Panc1 (cell line): ENCODE measurements at regions not wholly inside any gene's neighbourhood (a gene's known extent, or its start where the extent isn't known, plus 50 kb on each side); places are given as distances from the start of the nearest gene placed in this dataset.

Experiments used
- ATAC-seq: fragments of 200-7000 bp; cut with Tn5 transposase; 2 replicates; pipeline ENCODE4 v1.9.1; 2020; ENCODE audit warnings: mild to moderate bottlenecking, moderate library complexity
- BruUV-seq: library from RNA; stranded (reverse); fragments of 400-500 nt; replicated peaks from 2 replicates; lab custom pipeline; 2021; lab: Mats Ljungman, UMichigan
- CTCF ChIA-PET: fragments of 300-600 bp; sonication (Branson Sonifier 250); formaldehyde crosslinking; loops from one replicate; lab custom pipeline; 2022; ENCODE audit warnings: antibody characterized with exemption; lab: Charles Lee
- POLR2A ChIA-PET: fragments of 300-600 bp; sonication (Branson Sonifier 250); formaldehyde crosslinking; loops from one replicate; lab custom pipeline; 2022; ENCODE audit warnings: antibody characterized with exemption; lab: Charles Lee
- DNase-seq: peaks from one replicate; pipeline ENCODE4 v3.0.0-alpha.2; 2010; ENCODE audit warnings: low read depth, low spot score
- H3K27ac ChIP-seq: 2 replicates; pipeline ENCODE4 v1.5.1; 2011; ENCODE audit warnings: mild to moderate bottlenecking, low read length, inconsistent platforms
- H3K27me3 ChIP-seq: fragments of 200-500 bp; sonication (Bioruptor generic); 2 replicates; pipeline ENCODE4 v1.6.0; 2014; ENCODE audit warnings: low read length, inconsistent platforms; ENCODE audit not compliant: control insufficient read depth, insufficient read depth
- H3K36me3 ChIP-seq: fragments of 200-500 bp; sonication (Bioruptor generic); 2 replicates; pipeline ENCODE4 v1.5.1; 2014; ENCODE audit warnings: inconsistent platforms, mild to moderate bottlenecking, low read length, moderate library complexity; ENCODE audit not compliant: control insufficient read depth, insufficient read depth
- H3K4me1 ChIP-seq: 2 replicates; pipeline ENCODE4 v1.5.1; 2011; ENCODE audit warnings: inconsistent platforms, mild to moderate bottlenecking, low read length, moderate library complexity; ENCODE audit not compliant: control insufficient read depth, insufficient read depth
- H3K4me3 ChIP-seq, 2 experiments: 2 replicates each; pipeline ENCODE4 v1.5.1; 2011 to 2012; ENCODE audit warnings: low read depth in 2 of 2, low read length in 2 of 2, mild to moderate bottlenecking in 2 of 2, inconsistent platforms in 1 of 2, moderate library complexity in 1 of 2
- H3K9me3 ChIP-seq: fragments of 200-500 bp; sonication (Bioruptor generic); 2 replicates; pipeline ENCODE4 v1.5.1; 2014; ENCODE audit warnings: low read depth, mild to moderate bottlenecking, inconsistent platforms, low read length, moderate library complexity; ENCODE audit not compliant: control insufficient read depth, insufficient read depth
- CTCF ChIP-seq: fragments of 450-650 bp; IDR thresholded peaks from 2 replicates; pipeline ENCODE4 v1.5.1; 2017; ENCODE audit warnings: mild to moderate bottlenecking
- POLR2AphosphoS5 ChIP-seq: IDR thresholded peaks from 2 replicates; pipeline ENCODE4 v1.6.1; 2012; ENCODE audit warnings: mild to moderate bottlenecking, low read depth, low read length, moderate library complexity
- SIN3A ChIP-seq: IDR thresholded peaks from 2 replicates; pipeline ENCODE4 v1.6.1; 2012; ENCODE audit warnings: low read depth, mild to moderate bottlenecking, low read length, moderate library complexity, borderline replicate concordance; ENCODE audit not compliant: insufficient read depth
- TCF7L2 ChIP-seq: IDR thresholded peaks from 2 replicates; pipeline ENCODE4 v1.6.1; 2011; ENCODE audit warnings: mild to moderate bottlenecking, low read depth, low read length, inconsistent platforms
- in situ Hi-C: cut with HindIII; loops from 2 replicates; pipeline ENCODE4 v1.10.0; 2016; ENCODE audit warnings: low sequenced_read_pairs, low pct_unique_long_range_greater_than_20kb
- intact Hi-C: fragments of 100-400 bp; cut with micrococcal nuclease; formaldehyde crosslinking; loops from one replicate; pipeline ENCODE4 v1.10.0; 2022; ENCODE audit not compliant: unreplicated experiment
- TF ChIP-seq, protein P1 (sequence below), 2 experiments: IDR thresholded peaks; 2 replicates each; pipeline ENCODE4 v1.6.1; 2011 to 2012; ENCODE audit warnings: low read depth in 2 of 2, control low read depth in 1 of 2, low read length in 1 of 2, mild to moderate bottlenecking in 1 of 2, moderate library complexity in 1 of 2; ENCODE audit not compliant: insufficient read depth in 1 of 2

GRCh38 chr16:51691109-51691508 lies 540.0 kb upstream of the SALL1 start:
- no peaks in the 10 kb centered on the region for H3K36me3 ChIP-seq
- ChIA-PET CTCF (no interaction called here), POLR2A (no interaction called here)
- no peak overlapping the region for H3K27ac ChIP-seq
- H3K4me1 ChIP-seq = no peaks in the 10 kb centered on the region
- in situ Hi-C loops (no loop called here), intact Hi-C loops (no loop called here)
- TF ChIP-seq, protein P1, sequence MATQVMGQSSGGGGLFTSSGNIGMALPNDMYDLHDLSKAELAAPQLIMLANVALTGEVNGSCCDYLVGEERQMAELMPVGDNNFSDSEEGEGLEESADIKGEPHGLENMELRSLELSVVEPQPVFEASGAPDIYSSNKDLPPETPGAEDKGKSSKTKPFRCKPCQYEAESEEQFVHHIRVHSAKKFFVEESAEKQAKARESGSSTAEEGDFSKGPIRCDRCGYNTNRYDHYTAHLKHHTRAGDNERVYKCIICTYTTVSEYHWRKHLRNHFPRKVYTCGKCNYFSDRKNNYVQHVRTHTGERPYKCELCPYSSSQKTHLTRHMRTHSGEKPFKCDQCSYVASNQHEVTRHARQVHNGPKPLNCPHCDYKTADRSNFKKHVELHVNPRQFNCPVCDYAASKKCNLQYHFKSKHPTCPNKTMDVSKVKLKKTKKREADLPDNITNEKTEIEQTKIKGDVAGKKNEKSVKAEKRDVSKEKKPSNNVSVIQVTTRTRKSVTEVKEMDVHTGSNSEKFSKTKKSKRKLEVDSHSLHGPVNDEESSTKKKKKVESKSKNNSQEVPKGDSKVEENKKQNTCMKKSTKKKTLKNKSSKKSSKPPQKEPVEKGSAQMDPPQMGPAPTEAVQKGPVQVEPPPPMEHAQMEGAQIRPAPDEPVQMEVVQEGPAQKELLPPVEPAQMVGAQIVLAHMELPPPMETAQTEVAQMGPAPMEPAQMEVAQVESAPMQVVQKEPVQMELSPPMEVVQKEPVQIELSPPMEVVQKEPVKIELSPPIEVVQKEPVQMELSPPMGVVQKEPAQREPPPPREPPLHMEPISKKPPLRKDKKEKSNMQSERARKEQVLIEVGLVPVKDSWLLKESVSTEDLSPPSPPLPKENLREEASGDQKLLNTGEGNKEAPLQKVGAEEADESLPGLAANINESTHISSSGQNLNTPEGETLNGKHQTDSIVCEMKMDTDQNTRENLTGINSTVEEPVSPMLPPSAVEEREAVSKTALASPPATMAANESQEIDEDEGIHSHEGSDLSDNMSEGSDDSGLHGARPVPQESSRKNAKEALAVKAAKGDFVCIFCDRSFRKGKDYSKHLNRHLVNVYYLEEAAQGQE (IDR thresholded peaks at IDR 0.05; ENCODE audit: insufficient read depth in 1 of 2, low read depth in 2 of 2, low read length in 1 of 2) = no peak
- TF ChIP-seq POLR2AphosphoS5 = no peak
- no peak for TF ChIP-seq CTCF
- no peak for TF ChIP-seq SIN3A
- TF ChIP-seq TCF7L2 = no peak
- H3K27me3 ChIP-seq = no peaks in the 10 kb centered on the region
- no peaks in the 10 kb centered on the region for H3K9me3 ChIP-seq
- DNase-seq = no peak
- no peak for ATAC-seq
- H3K4me3 ChIP-seq = no peak overlapping the region
- no TSS peak for BruUV-seq

DNA sequence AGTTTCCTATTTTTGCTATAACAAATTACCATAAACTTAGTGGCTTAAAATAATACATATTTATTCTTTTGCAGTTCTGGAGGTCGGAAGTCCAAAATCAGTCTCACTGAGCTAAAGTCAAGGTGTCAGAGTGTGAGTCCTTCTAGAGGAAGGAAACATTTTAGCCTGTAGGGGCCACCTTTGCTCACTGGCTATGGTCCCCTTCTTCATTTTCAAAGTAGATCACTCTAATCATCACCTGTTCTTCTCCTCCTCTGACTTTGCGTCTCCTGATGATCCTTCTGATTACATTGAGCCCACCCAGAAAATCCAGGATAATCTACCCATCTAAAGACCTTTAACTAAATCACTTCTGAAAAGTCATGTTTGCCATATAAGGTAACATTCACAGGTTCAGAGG lies 534.4 kb upstream of the SALL1 start:
- in situ Hi-C loops = no loop called here
- CTCF ChIA-PET = no interaction called here
- ATAC-seq (no peak), DNase-seq (no peak)
- POLR2A ChIA-PET = no interaction called here
- BruUV-seq = no TSS peak
- Histone ChIP-seq H3K4me3 (no peak overlapping the region), H3K27ac (no peak overlapping the region), H3K36me3 (no peaks in the 10 kb centered on the region), H3K27me3 (no peaks in the 10 kb centered on the region), H3K4me1 (no peaks in the 10 kb centered on the region), H3K9me3 (no peaks in the 10 kb centered on the region)
- intact Hi-C loops = no loop called here
- no peak for TF ChIP-seq POLR2AphosphoS5
- TF ChIP-seq CTCF = no peak
- TF ChIP-seq, protein P1 (IDR thresholded peaks at IDR 0.05; ENCODE audit: insufficient read depth in 1 of 2, low read depth in 2 of 2, low read length in 1 of 2) = no peak
- no peak for TF ChIP-seq TCF7L2
- TF ChIP-seq SIN3A = no peak
